WI38 (cell line): ENCODE measurements at regions not wholly inside any gene's neighbourhood (a gene's known extent, or its start where the extent isn't known, plus 50 kb on each side); places are given as distances from the start of the nearest gene placed in this dataset.
"Not testable (repeated sequence)": the region's sequence is repeated elsewhere in the genome, so short reads cannot be mapped to it uniquely, and the experiment has no call there.

ENCODE experiments used
- H3K4me3 ChIP-seq: 2 replicates; pipeline ENCODE4 v1.5.1; 2011; ENCODE audit warnings: low read depth, mild to moderate bottlenecking, control low read depth, low read length
- TF ChIP-seq, protein P1 (sequence below): IDR thresholded peaks from 2 replicates; pipeline ENCODE4 v1.5.1; 2012; ENCODE audit warnings: low read depth, mild to moderate bottlenecking, control low read depth, low read length

DNA sequence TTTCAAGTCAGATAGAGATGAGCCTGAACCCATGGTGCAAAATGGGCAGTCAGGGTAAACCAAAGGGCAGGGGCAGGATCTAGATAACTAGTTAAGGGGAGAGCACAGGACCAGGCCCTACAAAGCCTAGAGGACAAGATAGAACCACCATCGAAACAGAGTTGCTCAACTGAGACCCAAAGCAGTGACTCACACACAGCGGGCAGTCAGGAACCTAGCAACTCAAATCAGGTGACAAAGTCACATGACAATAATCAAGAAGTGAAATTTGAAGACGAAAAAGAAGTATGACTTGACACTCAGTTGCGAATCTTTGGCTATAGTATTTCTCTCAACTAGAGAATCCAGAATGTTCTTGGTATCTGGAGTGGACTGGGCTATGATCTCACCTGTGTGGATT lies 136.0 kb upstream of the PTPRG start:
- TF ChIP-seq, protein P1, sequence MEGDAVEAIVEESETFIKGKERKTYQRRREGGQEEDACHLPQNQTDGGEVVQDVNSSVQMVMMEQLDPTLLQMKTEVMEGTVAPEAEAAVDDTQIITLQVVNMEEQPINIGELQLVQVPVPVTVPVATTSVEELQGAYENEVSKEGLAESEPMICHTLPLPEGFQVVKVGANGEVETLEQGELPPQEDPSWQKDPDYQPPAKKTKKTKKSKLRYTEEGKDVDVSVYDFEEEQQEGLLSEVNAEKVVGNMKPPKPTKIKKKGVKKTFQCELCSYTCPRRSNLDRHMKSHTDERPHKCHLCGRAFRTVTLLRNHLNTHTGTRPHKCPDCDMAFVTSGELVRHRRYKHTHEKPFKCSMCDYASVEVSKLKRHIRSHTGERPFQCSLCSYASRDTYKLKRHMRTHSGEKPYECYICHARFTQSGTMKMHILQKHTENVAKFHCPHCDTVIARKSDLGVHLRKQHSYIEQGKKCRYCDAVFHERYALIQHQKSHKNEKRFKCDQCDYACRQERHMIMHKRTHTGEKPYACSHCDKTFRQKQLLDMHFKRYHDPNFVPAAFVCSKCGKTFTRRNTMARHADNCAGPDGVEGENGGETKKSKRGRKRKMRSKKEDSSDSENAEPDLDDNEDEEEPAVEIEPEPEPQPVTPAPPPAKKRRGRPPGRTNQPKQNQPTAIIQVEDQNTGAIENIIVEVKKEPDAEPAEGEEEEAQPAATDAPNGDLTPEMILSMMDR = no peak
- no peak overlapping the region for H3K4me3 ChIP-seq

GRCh38 chr3:61429106-61429505 lies 132.3 kb upstream of the PTPRG start:
- TF ChIP-seq, protein P1 = no peak
- no peak overlapping the region for H3K4me3 ChIP-seq

GRCh38 chr3:61434901-61435300 lies 126.5 kb upstream of the PTPRG start:
- H3K4me3 ChIP-seq = not testable (repeated sequence)

- H3K4me3 ChIP-seq = not testable (repeated sequence)
These were observed 126.0 kb upstream of the PTPRG start for GRCh38 chr3:61435361-61435760.

GRCh38 chr3:61438253-61439121 lies 122.9 kb upstream of the PTPRG start:
- TF ChIP-seq, protein P1 = no peak
- H3K4me3 ChIP-seq = no peak overlapping the region

- no peak overlapping the region for H3K4me3 ChIP-seq
- TF ChIP-seq, protein P1 = no peak
These were observed 122.3 kb upstream of the PTPRG start for GRCh38 chr3:61439122-61439458.

DNA sequence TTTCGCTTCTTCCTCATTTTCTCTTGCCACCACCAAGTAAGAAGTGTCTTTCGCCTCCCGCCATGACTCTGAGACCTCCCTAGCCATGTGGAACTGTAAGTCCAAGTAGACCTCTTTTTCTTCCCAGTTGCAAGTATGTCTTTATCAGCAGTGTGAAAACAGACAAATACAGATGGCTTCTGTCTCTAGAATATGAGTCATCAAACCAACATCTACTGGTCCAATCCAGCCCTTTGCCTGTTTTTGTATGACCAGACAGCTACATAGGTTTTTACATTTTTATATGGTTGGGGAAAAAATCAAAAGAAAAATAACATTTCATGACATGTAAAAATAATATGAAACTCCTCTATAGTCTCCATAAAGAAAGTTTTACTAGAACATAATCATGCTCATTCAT lies 118.7 kb upstream of the PTPRG start:
- H3K4me3 ChIP-seq = no peak overlapping the region
- TF ChIP-seq, protein P1 = no peak

GRCh38 chr3:61443886-61444285 lies 117.5 kb upstream of the PTPRG start:
- no peak overlapping the region for H3K4me3 ChIP-seq
- TF ChIP-seq, protein P1 = no peak
